ENCODE measurements at regions not wholly inside any gene's neighbourhood (a gene's known extent, or its start where the extent isn't known, plus 50 kb on each side); places are given as distances from the start of the nearest gene placed in this dataset.

DNA sequence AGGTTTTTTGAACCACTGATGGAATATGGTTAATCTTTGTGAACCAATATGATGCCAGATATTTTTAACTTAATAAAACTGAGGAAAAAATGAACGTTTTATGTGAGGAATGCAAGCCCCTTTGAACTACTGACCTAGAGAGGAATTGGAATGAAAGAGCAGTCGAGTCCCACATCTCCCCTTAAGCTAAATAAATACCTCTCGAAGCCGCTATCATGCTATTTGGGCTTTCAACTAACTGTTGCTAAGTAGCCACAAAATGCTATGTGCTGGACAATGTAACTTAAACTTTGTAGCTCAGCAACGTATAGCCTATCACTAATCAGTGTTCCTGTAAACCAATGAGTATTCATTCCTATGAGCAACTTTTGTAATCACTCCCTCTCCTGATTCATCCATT, 1037.2 kb downstream of the SQOR start:
- Histone ChIP-seq H3K36me3 (replicated peaks in 1 of 2; ENCODE audit: control insufficient read depth in 1 of 2, insufficient read depth in 2 of 2, low read length in 2 of 2) (no peaks in the 10 kb centered on the region), H3K27ac (ENCODE audit: extremely low read length, insufficient read depth, low read length) (no peak overlapping the region), H3K27me3 (ENCODE audit: control insufficient read depth in 1 of 2, insufficient read depth in 2 of 2, low read length in 2 of 2) (no peaks in the 10 kb centered on the region), H2AFZ (ENCODE audit: low read length) (no peak overlapping the region), H3K4me2 (ENCODE audit: low read depth, low read length) (no peak overlapping the region), H3K79me2 (ENCODE audit: insufficient read depth, low read length) (no peaks in the 10 kb centered on the region), H3K4me3 (replicated peaks in 1 of 3; ENCODE audit: insufficient read depth in 1 of 3, low read depth in 2 of 3, low read length in 3 of 3) (no peak overlapping the region), H4K20me1 (ENCODE audit: insufficient read depth, low read length) (no peaks in the 10 kb centered on the region), H3K4me1 (ENCODE audit: insufficient read depth, low read length) (no peaks in the 10 kb centered on the region), H3K9ac (ENCODE audit: insufficient read depth, low read depth, low read length) (no peak overlapping the region), H3K9me3 (ENCODE audit: low read length) (peaks cover 81% of the 10 kb centered on the region)
- ChIA-PET POLR2A (no interaction called here), CTCF (ENCODE audit: low intra/inter-chr PET ratio, low total read pairs) (no interaction called here)
- TF ChIP-seq, protein P1, sequence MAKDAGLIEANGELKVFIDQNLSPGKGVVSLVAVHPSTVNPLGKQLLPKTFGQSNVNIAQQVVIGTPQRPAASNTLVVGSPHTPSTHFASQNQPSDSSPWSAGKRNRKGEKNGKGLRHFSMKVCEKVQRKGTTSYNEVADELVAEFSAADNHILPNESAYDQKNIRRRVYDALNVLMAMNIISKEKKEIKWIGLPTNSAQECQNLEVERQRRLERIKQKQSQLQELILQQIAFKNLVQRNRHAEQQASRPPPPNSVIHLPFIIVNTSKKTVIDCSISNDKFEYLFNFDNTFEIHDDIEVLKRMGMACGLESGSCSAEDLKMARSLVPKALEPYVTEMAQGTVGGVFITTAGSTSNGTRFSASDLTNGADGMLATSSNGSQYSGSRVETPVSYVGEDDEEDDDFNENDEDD (CRISPR knock-in tag; IDR thresholded peaks at IDR 0.05; ENCODE audit: borderline replicate concordance) = no peak
- TF ChIP-seq, protein P2, sequence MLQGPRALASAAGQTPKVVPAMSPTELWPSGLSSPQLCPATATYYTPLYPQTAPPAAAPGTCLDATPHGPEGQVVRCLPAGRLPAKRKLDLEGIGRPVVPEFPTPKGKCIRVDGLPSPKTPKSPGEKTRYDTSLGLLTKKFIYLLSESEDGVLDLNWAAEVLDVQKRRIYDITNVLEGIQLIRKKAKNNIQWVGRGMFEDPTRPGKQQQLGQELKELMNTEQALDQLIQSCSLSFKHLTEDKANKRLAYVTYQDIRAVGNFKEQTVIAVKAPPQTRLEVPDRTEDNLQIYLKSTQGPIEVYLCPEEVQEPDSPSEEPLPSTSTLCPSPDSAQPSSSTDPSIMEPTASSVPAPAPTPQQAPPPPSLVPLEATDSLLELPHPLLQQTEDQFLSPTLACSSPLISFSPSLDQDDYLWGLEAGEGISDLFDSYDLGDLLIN (CRISPR knock-in tag; IDR thresholded peaks at IDR 0.05; ENCODE audit: borderline replicate concordance) = no peak
- TF ChIP-seq ZMAT3 (CRISPR knock-in tag; conservative IDR thresholded peaks at IDR 0.05) = no peak
- TF ChIP-seq RNF219 (CRISPR knock-in tag; IDR thresholded peaks at IDR 0.05) = no peak
- no peak for TF ChIP-seq ARID2 (CRISPR knock-in tag; IDR thresholded peaks at IDR 0.05; ENCODE audit: borderline replicate concordance)
- no peak for TF ChIP-seq ZNF263 (CRISPR knock-in tag; IDR thresholded peaks at IDR 0.05)
- TF ChIP-seq GTF2F1 (IDR thresholded peaks at IDR 0.05; ENCODE audit: low read length) = no peak
- TF ChIP-seq DR1 (CRISPR knock-in tag; IDR thresholded peaks at IDR 0.05) = no peak
- no peak for TF ChIP-seq RNF2 (conservative IDR thresholded peaks at IDR 0.05; ENCODE audit: low read depth)
- no peak for TF ChIP-seq ETV6 (CRISPR knock-in tag; conservative IDR thresholded peaks at IDR 0.05)
- no peak for TF ChIP-seq E2F5 (CRISPR knock-in tag; conservative IDR thresholded peaks at IDR 0.05)
- TF ChIP-seq HNF1B (CRISPR knock-in tag; IDR thresholded peaks at IDR 0.05) = no peak
- TF ChIP-seq, protein P3, sequence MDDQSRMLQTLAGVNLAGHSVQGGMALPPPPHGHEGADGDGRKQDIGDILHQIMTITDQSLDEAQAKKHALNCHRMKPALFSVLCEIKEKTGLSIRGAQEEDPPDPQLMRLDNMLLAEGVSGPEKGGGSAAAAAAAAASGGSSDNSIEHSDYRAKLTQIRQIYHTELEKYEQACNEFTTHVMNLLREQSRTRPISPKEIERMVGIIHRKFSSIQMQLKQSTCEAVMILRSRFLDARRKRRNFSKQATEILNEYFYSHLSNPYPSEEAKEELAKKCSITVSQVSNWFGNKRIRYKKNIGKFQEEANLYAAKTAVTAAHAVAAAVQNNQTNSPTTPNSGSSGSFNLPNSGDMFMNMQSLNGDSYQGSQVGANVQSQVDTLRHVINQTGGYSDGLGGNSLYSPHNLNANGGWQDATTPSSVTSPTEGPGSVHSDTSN (CRISPR knock-in tag; IDR thresholded peaks at IDR 0.05; ENCODE audit: borderline replicate concordance) = no peak
- no peak for FAIRE-seq
- intact Hi-C loops (cut with micrococcal nuclease; ENCODE audit: unreplicated experiment) = no loop called here
- DNase-seq (ENCODE audit: low spot score) = no peak
- in situ Hi-C loops (cut with HindIII; ENCODE audit: extremely low pct_ligation_motif_present, low pct_unique_long_range_greater_than_20kb) = no loop called here
- BruUV-seq (replicated peaks) = no TSS peak
- no peak for ATAC-seq
- 10% methylated on average over 5 of the region's 5 CpGs for WGBS (ENCODE audit: low lambda C conversion rate)
